ENCODE measurements at regions not wholly inside any gene's neighbourhood (a gene's known extent, or its start where the extent isn't known, plus 50 kb on each side); places are given as distances from the start of the nearest gene placed in this dataset.

GRCh38 chr12:46443594-46444263, 71.2 kb upstream of the SLC38A2 start:
- no peak for DNase-seq (ENCODE audit: low read depth, low spot score)
- no peaks in the 10 kb centered on the region for H3K36me3 ChIP-seq (ENCODE audit: control insufficient read depth in 1 of 2, insufficient read depth in 2 of 2, low read length in 2 of 2)
- no peaks in the 10 kb centered on the region for H3K27me3 ChIP-seq (ENCODE audit: insufficient read depth, low read length)
- no TSS peak for BruUV-seq (replicated peaks)
- no peaks in the 10 kb centered on the region; the same call in 1 of the 2 replicates for H3K79me2 ChIP-seq (ENCODE audit: insufficient read depth, low read length)
- ChIA-PET CTCF (no interaction called here), POLR2A (interaction anchor here (1.1 to 1.6 kb wide), 3 partner anchors 11 to 78 kb away, joined by 3 to 6 read pairs (median 3); no protein-coding TSS in a partner anchor), RAD21 (ENCODE audit: low non-redundant PET in 1 of 2, low total read pairs in 2 of 2, uncharacterized antibody in 2 of 2, unreplicated experiment in 2 of 2) (no interaction called here)
- H3K27ac ChIP-seq (ENCODE audit: low read depth, low read length) = peak overlapping the region; percentile 93
- no peak for ATAC-seq
- peaks cover 77 to 92% of the 10 kb centered on the region in 2 experiments for H3K4me1 ChIP-seq (ENCODE audit: control insufficient read depth in 1 of 2, insufficient read depth in 2 of 2, low read length in 2 of 2)
- no peak overlapping the region for H3K4me3 ChIP-seq (replicated peaks in 1 of 2; ENCODE audit: low read depth in 1 of 2, low read length in 2 of 2)
- no peaks in the 10 kb centered on the region for H3K9me3 ChIP-seq (ENCODE audit: control insufficient read depth in 1 of 2, insufficient read depth in 1 of 2, low read depth in 1 of 2, low read length in 2 of 2)
- H3K9me2 ChIP-seq (ENCODE audit: insufficient read depth) = no peaks in the 10 kb centered on the region
- intact Hi-C loops (cut with micrococcal nuclease) = loop anchor here (5.0 kb wide), 1 partner anchor 109 kb away; no protein-coding TSS in a partner anchor
- H3K4me2 ChIP-seq (ENCODE audit: low read length) = peak overlapping the region; percentile 60
- H3K9ac ChIP-seq (ENCODE audit: low read length) = peak overlapping the region; percentile 61
- no peak for TF ChIP-seq JUND (IDR thresholded peaks at IDR 0.05)
- TF ChIP-seq, protein P1, sequence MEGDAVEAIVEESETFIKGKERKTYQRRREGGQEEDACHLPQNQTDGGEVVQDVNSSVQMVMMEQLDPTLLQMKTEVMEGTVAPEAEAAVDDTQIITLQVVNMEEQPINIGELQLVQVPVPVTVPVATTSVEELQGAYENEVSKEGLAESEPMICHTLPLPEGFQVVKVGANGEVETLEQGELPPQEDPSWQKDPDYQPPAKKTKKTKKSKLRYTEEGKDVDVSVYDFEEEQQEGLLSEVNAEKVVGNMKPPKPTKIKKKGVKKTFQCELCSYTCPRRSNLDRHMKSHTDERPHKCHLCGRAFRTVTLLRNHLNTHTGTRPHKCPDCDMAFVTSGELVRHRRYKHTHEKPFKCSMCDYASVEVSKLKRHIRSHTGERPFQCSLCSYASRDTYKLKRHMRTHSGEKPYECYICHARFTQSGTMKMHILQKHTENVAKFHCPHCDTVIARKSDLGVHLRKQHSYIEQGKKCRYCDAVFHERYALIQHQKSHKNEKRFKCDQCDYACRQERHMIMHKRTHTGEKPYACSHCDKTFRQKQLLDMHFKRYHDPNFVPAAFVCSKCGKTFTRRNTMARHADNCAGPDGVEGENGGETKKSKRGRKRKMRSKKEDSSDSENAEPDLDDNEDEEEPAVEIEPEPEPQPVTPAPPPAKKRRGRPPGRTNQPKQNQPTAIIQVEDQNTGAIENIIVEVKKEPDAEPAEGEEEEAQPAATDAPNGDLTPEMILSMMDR (IDR thresholded peaks at IDR 0.05 in 2 of 3, conservative IDR thresholded peaks at IDR 0.05 in 1 of 3; ENCODE audit: borderline replicate concordance in 1 of 3, insufficient read depth in 1 of 3, low read depth in 2 of 3, low read length in 2 of 3) = 0 out of 6 replicates have a peak, but pooled peaks of 1 of the 3 experiments have one; percentile 18
- peak; percentile 24; the same call in 1 of the 2 replicates for TF ChIP-seq RAD21 (IDR thresholded peaks at IDR 0.05; ENCODE audit: low read depth)
- H4K20me1 ChIP-seq (ENCODE audit: insufficient read depth) = no peaks in the 10 kb centered on the region
- no peak overlapping the region for H2AFZ ChIP-seq (ENCODE audit: low read depth, low read length, poor library complexity, severe bottlenecking)

GRCh38 chr12:46442738-46443137, 70.2 kb upstream of the SLC38A2 start:
- no peaks in the 10 kb centered on the region for H4K20me1 ChIP-seq (ENCODE audit: insufficient read depth)
- CTCF ChIA-PET = no interaction called here
- RAD21 ChIA-PET (ENCODE audit: low non-redundant PET in 1 of 2, low total read pairs in 2 of 2, uncharacterized antibody in 2 of 2, unreplicated experiment in 2 of 2) = interaction anchor here in 1 of 2 experiments (0.7 kb wide), 1 partner anchor 219 kb away, joined by 3 read pairs; no protein-coding TSS in a partner anchor
- H3K9me3 ChIP-seq (ENCODE audit: control insufficient read depth in 1 of 2, insufficient read depth in 1 of 2, low read depth in 1 of 2, low read length in 2 of 2) = no peaks in the 10 kb centered on the region
- peak overlapping the region; percentile 60 for H3K4me2 ChIP-seq (ENCODE audit: low read length)
- BruUV-seq (replicated peaks) = no TSS peak
- POLR2A ChIA-PET = interaction anchor here (1.0 to 3.2 kb wide), 8 partner anchors 9 to 113 kb away, joined by 3 to 24 read pairs (median 5); no protein-coding TSS in a partner anchor
- no peak overlapping the region for H2AFZ ChIP-seq (ENCODE audit: low read depth, low read length, poor library complexity, severe bottlenecking)
- H3K4me1 ChIP-seq (ENCODE audit: control insufficient read depth in 1 of 2, insufficient read depth in 2 of 2, low read length in 2 of 2) = peaks cover 81 to 95% of the 10 kb centered on the region in 2 experiments
- peak overlapping the region in 1 of 2 experiments; percentile 21; a peak in 1 of 4 replicates for H3K4me3 ChIP-seq (replicated peaks in 1 of 2; ENCODE audit: low read depth in 1 of 2, low read length in 2 of 2)
- peak overlapping the region; percentile 61 for H3K9ac ChIP-seq (ENCODE audit: low read length)
- H3K79me2 ChIP-seq (ENCODE audit: insufficient read depth, low read length) = no peaks in the 10 kb centered on the region; the same call in 1 of the 2 replicates
- H3K36me3 ChIP-seq (ENCODE audit: control insufficient read depth in 1 of 2, insufficient read depth in 2 of 2, low read length in 2 of 2) = no peaks in the 10 kb centered on the region
- intact Hi-C loops (cut with micrococcal nuclease) = loop anchor here (5.0 kb wide), 1 partner anchor 110 kb away; no protein-coding TSS in a partner anchor
- peak overlapping the region; percentile 93 for H3K27ac ChIP-seq (ENCODE audit: low read depth, low read length)
- ATAC-seq (peak; percentile 60), DNase-seq (ENCODE audit: low read depth, low spot score) (peak; percentile 77)
- H3K9me2 ChIP-seq (ENCODE audit: insufficient read depth) = no peaks in the 10 kb centered on the region
- TF ChIP-seq SRF (IDR thresholded peaks at IDR 0.05; ENCODE audit: low read depth) (peak; percentile 53; the same call in 1 of the 2 replicates), RAD21 (IDR thresholded peaks at IDR 0.05; ENCODE audit: low read depth) (peak; percentile 31), SP1 (IDR thresholded peaks at IDR 0.05; ENCODE audit: low read depth) (peak; percentile 74), JUND (IDR thresholded peaks at IDR 0.05) (peak; percentile 83), FOSL1 (IDR thresholded peaks at IDR 0.05; ENCODE audit: low read depth) (peak; percentile 78), EGR1 (IDR thresholded peaks at IDR 0.05; ENCODE audit: low read depth) (0 out of 2 replicates have a peak, but pooled peaks have one; percentile 24), CEBPB (IDR thresholded peaks at IDR 0.05; ENCODE audit: low read depth) (peak; percentile 66), POLR2A (IDR thresholded peaks at IDR 0.05; ENCODE audit: borderline replicate concordance, extremely low read depth, insufficient read depth, insufficient read length) (no peak), TCF7L2 (IDR thresholded peaks at IDR 0.05; ENCODE audit: borderline replicate concordance, extremely low read depth, insufficient read depth, insufficient read length) (peak; percentile 83)
- TF ChIP-seq, protein P2, sequence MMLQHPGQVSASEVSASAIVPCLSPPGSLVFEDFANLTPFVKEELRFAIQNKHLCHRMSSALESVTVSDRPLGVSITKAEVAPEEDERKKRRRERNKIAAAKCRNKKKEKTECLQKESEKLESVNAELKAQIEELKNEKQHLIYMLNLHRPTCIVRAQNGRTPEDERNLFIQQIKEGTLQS (IDR thresholded peaks at IDR 0.05) = no peak
- TF ChIP-seq, protein P1 (IDR thresholded peaks at IDR 0.05 in 2 of 3, conservative IDR thresholded peaks at IDR 0.05 in 1 of 3; ENCODE audit: borderline replicate concordance in 1 of 3, insufficient read depth in 1 of 3, low read depth in 2 of 3, low read length in 2 of 3) = no peak
- no peaks in the 10 kb centered on the region for H3K27me3 ChIP-seq (ENCODE audit: insufficient read depth, low read length)

Data from HCT116 (cell line).